Endothelial cell of umbilical vein (primary cell): ENCODE measurements at regions not wholly inside any gene's neighbourhood (a gene's known extent, or its start where the extent isn't known, plus 50 kb on each side); places are given as distances from the start of the nearest gene placed in this dataset.

Experiments used
- BruUV-seq: library from RNA; stranded (reverse); fragments of 400-500 nt; replicated peaks from 2 replicates; lab custom pipeline; 2021; lab: Mats Ljungman, UMichigan
- CTCF ChIA-PET: fragments of 300-600, 350-600 bp; sonication (Branson Sonifier 250); formaldehyde crosslinking; loops from one replicate; lab custom pipeline; 2021; ENCODE audit warnings: antibody characterized with exemption, inconsistent platforms; lab: Charles Lee
- POLR2A ChIA-PET: fragments of 300-600, 350-600 bp; sonication (Branson Sonifier 250); formaldehyde crosslinking; loops from one replicate; lab custom pipeline; 2021; ENCODE audit warnings: antibody characterized with exemption, inconsistent platforms; lab: Charles Lee
- DNase-seq: peaks from one replicate; pipeline ENCODE4 v3.0.0-alpha.2; 2011; ENCODE audit warnings: low read depth, low spot score
- FAIRE-seq: peaks from 2 replicates; lab custom pipeline; 2011; peaks lifted over from hg19 to GRCh38; lab: Jason Lieb, UNC
- H2AFZ ChIP-seq: 2 replicates; pipeline ENCODE4 v1.6.0; 2012; ENCODE audit warnings: low read depth, low read length, control low read depth, inconsistent platforms
- H3K27ac ChIP-seq: 2 replicates; pipeline ENCODE4 v1.5.1; 2011; ENCODE audit warnings: low read depth, mild to moderate bottlenecking, control low read depth, low read length, moderate library complexity; ENCODE audit not compliant: insufficient read depth
- H3K27me3 ChIP-seq, 2 experiments: 2 replicates each; pipeline versions ENCODE4 v1.6.0 to v1.6.1; 2011; ENCODE audit warnings: low read length in 2 of 2, mixed read lengths in 1 of 2; ENCODE audit not compliant: control insufficient read depth in 2 of 2, insufficient read depth in 2 of 2
- H3K36me3 ChIP-seq, 2 experiments: 2 replicates in 1 of 2; 3 replicates in 1 of 2; pipeline ENCODE4 v1.5.1; 2011; ENCODE audit warnings: low read length in 2 of 2, mild to moderate bottlenecking in 1 of 2, moderate library complexity in 1 of 2; ENCODE audit not compliant: control insufficient read depth in 2 of 2, insufficient read depth in 2 of 2; ENCODE audit errors: extremely low read depth in 1 of 2
- H3K4me1 ChIP-seq: 3 replicates; pipeline ENCODE4 v1.5.1; 2011; ENCODE audit warnings: mild to moderate bottlenecking, low read length; ENCODE audit not compliant: control insufficient read depth, insufficient read depth; ENCODE audit errors: extremely low read depth
- H3K4me2 ChIP-seq: 2 replicates; pipeline ENCODE4 v1.6.1; 2011; ENCODE audit warnings: low read length, control low read depth, mixed read lengths; ENCODE audit not compliant: insufficient read depth
- H3K4me3 ChIP-seq, 3 experiments: fragments of 200-600 bp in 1 of 3; sonication (generic), shearing (Covaris generic) in 1 of 3; replicated peaks in 1 of 3; 2 replicates each; pipeline ENCODE4 v1.5.1; 2011 to 2016; ENCODE audit warnings: control low read depth in 3 of 3, low read length in 3 of 3, mild to moderate bottlenecking in 2 of 3, inconsistent platforms in 1 of 3, low read depth in 1 of 3, moderate library complexity in 1 of 3; ENCODE audit not compliant: insufficient read depth in 1 of 3
- H3K79me2 ChIP-seq: 2 replicates; pipeline ENCODE4 v1.6.0; 2012; ENCODE audit warnings: low read length, inconsistent platforms; ENCODE audit not compliant: control insufficient read depth, insufficient read depth
- H3K9ac ChIP-seq: replicated peaks from 2 replicates; pipeline ENCODE3; 2011; ENCODE audit warnings: low read length, control low read depth; ENCODE audit not compliant: insufficient read depth; ENCODE audit errors: extremely low read depth
- H3K9me1 ChIP-seq: replicated peaks from 3 replicates; pipeline ENCODE4 v1.6.0; 2011; ENCODE audit warnings: mild to moderate bottlenecking, low read length; ENCODE audit not compliant: control insufficient read depth, insufficient read depth; ENCODE audit errors: extremely low read depth
- H3K9me3 ChIP-seq: replicated peaks from 2 replicates; pipeline ENCODE4 v1.5.1; 2012; ENCODE audit warnings: low read length, inconsistent platforms; ENCODE audit not compliant: control insufficient read depth, insufficient read depth
- H4K20me1 ChIP-seq: replicated peaks from 2 replicates; pipeline ENCODE3; 2011; ENCODE audit warnings: mild to moderate bottlenecking, low read length; ENCODE audit not compliant: control insufficient read depth, insufficient read depth; ENCODE audit errors: extremely low read depth
- EZH2 ChIP-seq: IDR thresholded peaks from 2 replicates; pipeline ENCODE4 v1.6.1; 2012; ENCODE audit warnings: borderline replicate concordance, low read depth, mild to moderate bottlenecking, moderate library complexity, low read length, inconsistent platforms; ENCODE audit not compliant: severe bottlenecking
- FOS ChIP-seq: IDR thresholded peaks from 2 replicates; pipeline ENCODE4 v1.6.1; 2011; ENCODE audit warnings: mild to moderate bottlenecking, low read length, moderate library complexity, borderline replicate concordance; ENCODE audit not compliant: insufficient read depth
- GATA2 ChIP-seq: IDR thresholded peaks from 2 replicates; pipeline ENCODE4 v1.7.0; 2011; ENCODE audit warnings: low read depth, mild to moderate bottlenecking, moderate library complexity, mixed read lengths, low read length; ENCODE audit not compliant: insufficient read length, insufficient read depth
- JUN ChIP-seq: IDR thresholded peaks from 2 replicates; pipeline ENCODE4 v1.6.1; 2011; ENCODE audit warnings: borderline replicate concordance, low read depth; ENCODE audit not compliant: insufficient read length, insufficient read depth
- MAX ChIP-seq: IDR thresholded peaks from 2 replicates; pipeline ENCODE4 v1.6.1; 2011; ENCODE audit not compliant: insufficient read depth, insufficient read length
- MYC ChIP-seq: IDR thresholded peaks from one replicate; pipeline ENCODE4 v1.6.1; 2011; ENCODE audit warnings: mild to moderate bottlenecking, low read depth, low read length
- POLR2A ChIP-seq: IDR thresholded peaks from 2 replicates; pipeline ENCODE4 v1.6.1; 2012; ENCODE audit warnings: low read depth, mild to moderate bottlenecking, control low read depth, low read length
- POLR2AphosphoS5 ChIP-seq: IDR thresholded peaks from 2 replicates; pipeline ENCODE4 v1.6.1; 2012; ENCODE audit warnings: low read depth, mild to moderate bottlenecking, control low read depth, low read length, moderate library complexity; ENCODE audit not compliant: insufficient read depth
- dilution Hi-C: fragments of 300-500 bp; cut with MboI; formaldehyde crosslinking; loops from one replicate; pipeline ENCODE4 v1.15.0; 2019; ENCODE audit warnings: low sequenced_read_pairs; ENCODE audit not compliant: extremely low pct_ligation_motif_present
- intact Hi-C: fragments of 100-400 bp; cut with micrococcal nuclease; formaldehyde crosslinking; loops from one replicate; pipeline ENCODE4 v1.10.0; 2022
- TF ChIP-seq, protein P1 (sequence below), 2 donors: IDR thresholded peaks; 1 replicate in 1 of 2; 2 replicates in 1 of 2; pipeline ENCODE4 v1.5.1; 2011; ENCODE audit warnings: low read length in 2 of 2, mild to moderate bottlenecking in 2 of 2, moderate library complexity in 2 of 2, control low read depth in 1 of 2, inconsistent platforms in 1 of 2, low read depth in 1 of 2; ENCODE audit not compliant: insufficient read depth in 1 of 2; ENCODE audit errors: extremely low read depth in 1 of 2

GRCh38 chr4:82232891-82233290, 140.9 kb downstream of the HNRNPD start:
- Histone ChIP-seq H3K9me3 (no peaks in the 10 kb centered on the region), H3K4me3 (no peak overlapping the region), H3K4me1 (no peaks in the 10 kb centered on the region), H3K9me1 (no peaks in the 10 kb centered on the region), H3K4me2 (no peak overlapping the region), H3K36me3 (no peaks in the 10 kb centered on the region), H3K9ac (no peak overlapping the region), H4K20me1 (no peaks in the 10 kb centered on the region), H3K79me2 (no peaks in the 10 kb centered on the region), H2AFZ (no peak overlapping the region), H3K27ac (no peak overlapping the region), H3K27me3 (no peaks in the 10 kb centered on the region)
- FAIRE-seq (no peak), DNase-seq (no peak)
- no TSS peak for BruUV-seq
- intact Hi-C loops, result no loop called here
- CTCF ChIA-PET, result no interaction called here
- dilution Hi-C loops, result no loop called here
- TF ChIP-seq EZH2 (no peak), MYC (no peak), JUN (no peak), POLR2AphosphoS5 (no peak), MAX (no peak), GATA2 (no peak), FOS (no peak), POLR2A (no peak)
- TF ChIP-seq, protein P1, sequence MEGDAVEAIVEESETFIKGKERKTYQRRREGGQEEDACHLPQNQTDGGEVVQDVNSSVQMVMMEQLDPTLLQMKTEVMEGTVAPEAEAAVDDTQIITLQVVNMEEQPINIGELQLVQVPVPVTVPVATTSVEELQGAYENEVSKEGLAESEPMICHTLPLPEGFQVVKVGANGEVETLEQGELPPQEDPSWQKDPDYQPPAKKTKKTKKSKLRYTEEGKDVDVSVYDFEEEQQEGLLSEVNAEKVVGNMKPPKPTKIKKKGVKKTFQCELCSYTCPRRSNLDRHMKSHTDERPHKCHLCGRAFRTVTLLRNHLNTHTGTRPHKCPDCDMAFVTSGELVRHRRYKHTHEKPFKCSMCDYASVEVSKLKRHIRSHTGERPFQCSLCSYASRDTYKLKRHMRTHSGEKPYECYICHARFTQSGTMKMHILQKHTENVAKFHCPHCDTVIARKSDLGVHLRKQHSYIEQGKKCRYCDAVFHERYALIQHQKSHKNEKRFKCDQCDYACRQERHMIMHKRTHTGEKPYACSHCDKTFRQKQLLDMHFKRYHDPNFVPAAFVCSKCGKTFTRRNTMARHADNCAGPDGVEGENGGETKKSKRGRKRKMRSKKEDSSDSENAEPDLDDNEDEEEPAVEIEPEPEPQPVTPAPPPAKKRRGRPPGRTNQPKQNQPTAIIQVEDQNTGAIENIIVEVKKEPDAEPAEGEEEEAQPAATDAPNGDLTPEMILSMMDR (IDR thresholded peaks at IDR 0.05; ENCODE audit: extremely low read depth in 1 of 2, insufficient read depth in 1 of 2, low read depth in 1 of 2, low read length in 2 of 2), result no peak
- POLR2A ChIA-PET, result no interaction called here
